Mucosa of descending colon (tissue), 3 donors: ENCODE measurements at regions not wholly inside any gene's neighbourhood (a gene's known extent, or its start where the extent isn't known, plus 50 kb on each side); places are given as distances from the start of the nearest gene placed in this dataset.

ENCODE experiments used
- ATAC-seq: fragments of 200-7000 bp; cut with Tn5 transposase; one replicate; pipeline ENCODE4 v1.9.1; 2020; ENCODE audit warnings: mild to moderate bottlenecking, moderate library complexity
- DNase-seq, 3 donors: peaks; one replicate each; pipeline ENCODE4 v3.0.0-alpha.2; 2020
- H3K36me3 ChIP-seq: fragments of 200-600 bp; one replicate; pipeline ENCODE4 v1.8.0; 2021; ENCODE audit warnings: low read depth, mild to moderate bottlenecking
- H3K4me1 ChIP-seq: fragments of 200-600 bp; one replicate; pipeline ENCODE4 v1.8.0; 2021; ENCODE audit warnings: low read depth, mild to moderate bottlenecking
- H3K4me3 ChIP-seq: fragments of 200-600 bp; one replicate; pipeline ENCODE4 v1.8.0; 2021; ENCODE audit warnings: mild to moderate bottlenecking
- H3K9me3 ChIP-seq: fragments of 200-600 bp; one replicate; pipeline ENCODE4 v1.8.0; 2021; ENCODE audit warnings: mild to moderate bottlenecking
- CTCF ChIP-seq: fragments of 200-600 bp; IDR thresholded peaks from one replicate; pipeline ENCODE4 v1.8.0; 2022; ENCODE audit warnings: antibody characterized with exemption, mild to moderate bottlenecking
- intact Hi-C, 2 donors: fragments of 100-400 bp; cut with DNase I in 1 of 2; cut with micrococcal nuclease in 1 of 2; formaldehyde crosslinking; loops; one replicate each; pipeline versions ENCODE4 v1.11.0 to v1.11.1; 2022; cut with DNase I, micrococcal nuclease
- donor health status: DM: no; HTN: no; CAD: no; lungs with moderate emphysema.
- donor health status: DM: no; HTN: no; CAD: no.
- donor health status: DM: no; HTN: yes; CAD: no.

- Histone ChIP-seq H3K4me3 (no peak overlapping the region), H3K4me1 (no peaks in the 10 kb centered on the region), H3K36me3 (no peaks in the 10 kb centered on the region), H3K9me3 (no peaks in the 10 kb centered on the region)
- intact Hi-C loops = no loop called here
- DNase-seq (no peak), ATAC-seq (no peak)
- no peak for TF ChIP-seq CTCF
These were observed 140.9 kb upstream of the GRM7 start for GRCh38 chr3:6719999-6720398.

- no peak overlapping the region for H3K4me3 ChIP-seq
- H3K9me3 ChIP-seq = no peaks in the 10 kb centered on the region
- H3K4me1 ChIP-seq = no peaks in the 10 kb centered on the region
- H3K36me3 ChIP-seq = no peaks in the 10 kb centered on the region
- ATAC-seq (no peak), DNase-seq (no peak)
- no peak for TF ChIP-seq CTCF
- intact Hi-C loops = no loop called here
These were observed 139.4 kb upstream of the GRM7 start for GRCh38 chr3:6721491-6721890.

GRCh38 chr3:6723205-6723604 is 137.7 kb upstream of the GRM7 start:
- peak; percentile 53 for ATAC-seq
- Histone ChIP-seq H3K4me3 (no peak overlapping the region), H3K4me1 (no peaks in the 10 kb centered on the region), H3K9me3 (no peaks in the 10 kb centered on the region), H3K36me3 (no peaks in the 10 kb centered on the region)
- DNase-seq = no peak
- TF ChIP-seq CTCF = no peak
- intact Hi-C loops = no loop called here

GRCh38 chr3:6726811-6727210 is 134.1 kb upstream of the GRM7 start:
- intact Hi-C loops = no loop called here
- Histone ChIP-seq H3K4me3 (no peak overlapping the region), H3K36me3 (no peaks in the 10 kb centered on the region), H3K9me3 (no peaks in the 10 kb centered on the region), H3K4me1 (no peaks in the 10 kb centered on the region)
- DNase-seq = no peak
- no peak for TF ChIP-seq CTCF
- peak; percentile 87 for ATAC-seq

- no peaks in the 10 kb centered on the region for H3K9me3 ChIP-seq
- H3K4me3 ChIP-seq = no peak overlapping the region
- TF ChIP-seq CTCF = no peak
- DNase-seq (no peak), ATAC-seq (no peak)
- H3K4me1 ChIP-seq = no peaks in the 10 kb centered on the region
- H3K36me3 ChIP-seq = no peaks in the 10 kb centered on the region
- intact Hi-C loops = no loop called here
These were observed 128.1 kb upstream of the GRM7 start for GRCh38 chr3:6732807-6733206.

GRCh38 chr3:6733699-6734394 is 127.1 kb upstream of the GRM7 start:
- intact Hi-C loops = no loop called here
- H3K36me3 ChIP-seq = no peaks in the 10 kb centered on the region
- H3K9me3 ChIP-seq = no peaks in the 10 kb centered on the region
- no peak for TF ChIP-seq CTCF
- DNase-seq (no peak), ATAC-seq (peak; percentile 58)
- peaks cover 5% of the 10 kb centered on the region for H3K4me1 ChIP-seq
- H3K4me3 ChIP-seq = no peak overlapping the region
